ENCODE measurements at regions not wholly inside any gene's neighbourhood (a gene's known extent, or its start where the extent isn't known, plus 50 kb on each side); places are given as distances from the start of the nearest gene placed in this dataset.

DNA sequence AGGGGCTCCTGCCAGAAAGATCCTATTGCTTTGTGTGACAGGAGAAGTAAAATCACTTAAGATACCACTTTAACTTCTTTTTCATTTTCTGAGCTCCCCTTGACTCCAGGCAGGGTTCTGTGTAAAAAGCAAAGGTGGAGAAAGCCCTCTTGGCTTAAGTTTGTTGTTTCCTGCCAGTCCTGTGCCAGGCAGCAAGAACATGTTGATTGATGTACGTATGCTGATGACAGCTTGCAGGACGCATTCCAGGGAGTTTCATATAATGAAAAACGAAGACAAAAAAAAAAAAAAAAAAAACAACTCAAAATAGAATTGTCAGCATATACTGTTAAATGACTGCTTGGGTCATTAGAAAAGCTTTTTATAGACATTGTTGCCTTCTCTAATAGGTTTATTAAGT is 251.7 kb downstream of the PSAT1 start:
- intact Hi-C loops (cut with micrococcal nuclease): no loop called here
- CTCF ChIA-PET: no interaction called here
- no peaks in the 10 kb centered on the region for H3K27me3 Mint-ChIP-seq
- no peak overlapping the region for H3K4me3 Mint-ChIP-seq
- DNase-seq (no peak), ATAC-seq (ENCODE audit: low read depth) (no peak)
- no peaks in the 10 kb centered on the region for H3K9me3 Mint-ChIP-seq
- no peaks in the 10 kb centered on the region for H3K36me3 Mint-ChIP-seq (ENCODE audit: low read depth)
- TF ChIP-seq CTCF (IDR thresholded peaks at IDR 0.05): no peak
- no peaks in the 10 kb centered on the region for H3K4me1 Mint-ChIP-seq
- H3K27ac Mint-ChIP-seq: no peak overlapping the region
- POLR2A ChIA-PET: no interaction called here

GRCh38 chr9:78549711-78550110 is 252.8 kb downstream of the PSAT1 start:
- H3K9me3 Mint-ChIP-seq: no peaks in the 10 kb centered on the region
- intact Hi-C loops (cut with micrococcal nuclease): no loop called here
- no peak overlapping the region for H3K4me3 Mint-ChIP-seq
- ChIA-PET POLR2A (no interaction called here), CTCF (no interaction called here)
- TF ChIP-seq CTCF (IDR thresholded peaks at IDR 0.05): no peak
- ATAC-seq (ENCODE audit: low read depth): no peak
- no peaks in the 10 kb centered on the region for H3K36me3 Mint-ChIP-seq (ENCODE audit: low read depth)
- no peak overlapping the region for H3K27ac Mint-ChIP-seq
- H3K27me3 Mint-ChIP-seq: no peaks in the 10 kb centered on the region
- no peak for DNase-seq
- no peaks in the 10 kb centered on the region for H3K4me1 Mint-ChIP-seq

DNA sequence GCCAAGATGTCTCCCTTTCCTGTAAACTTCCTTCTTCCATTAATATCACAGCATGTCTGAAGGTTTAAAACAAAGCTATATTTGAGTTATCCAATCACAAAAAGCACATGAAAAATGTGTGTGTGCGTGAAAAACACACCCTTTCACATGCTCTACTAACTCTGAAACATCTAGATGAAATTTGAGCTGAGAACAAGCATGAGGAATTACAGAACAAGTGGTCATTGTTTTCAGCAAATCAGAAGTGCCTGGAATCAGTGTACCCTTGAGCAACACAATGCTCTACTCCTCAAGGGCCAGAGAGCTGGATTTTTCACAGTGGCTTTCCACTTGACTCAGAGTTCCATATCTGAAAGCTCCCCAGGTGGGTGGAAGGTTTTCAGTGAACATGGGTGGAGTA is 255.9 kb downstream of the PSAT1 start:
- no peaks in the 10 kb centered on the region for H3K36me3 Mint-ChIP-seq (ENCODE audit: low read depth)
- ChIA-PET CTCF (no interaction called here), POLR2A (no interaction called here)
- intact Hi-C loops (cut with micrococcal nuclease): no loop called here
- no peaks in the 10 kb centered on the region for H3K9me3 Mint-ChIP-seq
- DNase-seq (no peak), ATAC-seq (ENCODE audit: low read depth) (no peak)
- no peak for TF ChIP-seq CTCF (IDR thresholded peaks at IDR 0.05)
- H3K4me1 Mint-ChIP-seq: no peaks in the 10 kb centered on the region
- H3K27me3 Mint-ChIP-seq: no peaks in the 10 kb centered on the region
- H3K4me3 Mint-ChIP-seq: no peak overlapping the region
- no peak overlapping the region for H3K27ac Mint-ChIP-seq

DNA sequence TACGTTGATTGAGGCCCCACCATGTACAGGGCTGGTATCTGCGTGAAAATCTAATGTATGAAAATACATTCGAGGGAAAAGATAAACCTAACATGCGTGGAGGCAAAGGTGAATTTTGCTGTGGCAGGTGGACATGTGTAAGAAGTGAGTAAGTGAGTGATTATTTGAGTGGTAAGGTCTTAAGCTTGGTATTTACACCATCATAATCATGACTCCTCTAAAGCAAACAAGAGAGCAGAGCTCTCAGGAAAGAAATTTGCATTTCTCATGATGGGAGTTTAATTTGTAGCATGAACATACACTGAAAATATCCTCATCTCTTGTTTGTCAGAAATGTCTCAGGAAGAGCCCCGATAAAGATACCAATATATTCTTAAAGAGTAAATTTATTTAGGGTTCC is 260.6 kb downstream of the PSAT1 start:
- Mint-ChIP-seq H3K27ac (no peak overlapping the region), H3K4me1 (no peaks in the 10 kb centered on the region), H3K9me3 (no peaks in the 10 kb centered on the region), H3K27me3 (no peaks in the 10 kb centered on the region), H3K4me3 (no peak overlapping the region), H3K36me3 (ENCODE audit: low read depth) (no peaks in the 10 kb centered on the region)
- no peak for DNase-seq
- no peak for TF ChIP-seq CTCF (IDR thresholded peaks at IDR 0.05)
- ChIA-PET CTCF (no interaction called here), POLR2A (no interaction called here)
- intact Hi-C loops (cut with micrococcal nuclease): no loop called here
- no peak for ATAC-seq (ENCODE audit: low read depth)

GRCh38 chr9:78559449-78559885 is 262.5 kb downstream of the PSAT1 start:
- H3K4me1 Mint-ChIP-seq: no peaks in the 10 kb centered on the region
- no peak overlapping the region for H3K27ac Mint-ChIP-seq
- no peak for ATAC-seq (ENCODE audit: low read depth)
- intact Hi-C loops (cut with micrococcal nuclease): no loop called here
- ChIA-PET CTCF (no interaction called here), POLR2A (no interaction called here)
- no peaks in the 10 kb centered on the region for H3K27me3 Mint-ChIP-seq
- no peak for DNase-seq
- no peak for TF ChIP-seq CTCF (IDR thresholded peaks at IDR 0.05)
- no peak overlapping the region for H3K4me3 Mint-ChIP-seq
- H3K9me3 Mint-ChIP-seq: no peaks in the 10 kb centered on the region
- no peaks in the 10 kb centered on the region for H3K36me3 Mint-ChIP-seq (ENCODE audit: low read depth)
